Testis (tissue), 2 donors: ENCODE measurements at regions not wholly inside any gene's neighbourhood (a gene's known extent, or its start where the extent isn't known, plus 50 kb on each side); places are given as distances from the start of the nearest gene placed in this dataset.
A peak's percentile ranks its signal among the peaks of the same experiment; 100 is the strongest.

Experiments
- DNase-seq: peaks from one replicate; pipeline ENCODE4 v3.0.0-alpha.2; 2019
- H3K27ac ChIP-seq, 2 donors: fragments of 200-600 bp; sonication (generic); one replicate each; pipeline ENCODE4 v1.5.1; 2019
- H3K27me3 ChIP-seq: fragments of 200-600 bp; sonication (generic); one replicate; pipeline ENCODE4 v1.5.1; 2019
- H3K36me3 ChIP-seq: fragments of 200-600 bp; sonication (generic); one replicate; pipeline ENCODE4 v1.5.1; 2017; ENCODE audit warnings: low read depth; ENCODE audit errors: missing control alignments
- H3K4me1 ChIP-seq: fragments of 200-600 bp; sonication (generic); one replicate; pipeline ENCODE4 v1.5.1; 2019
- H3K4me3 ChIP-seq, 2 donors: fragments of 200-600 bp; sonication (generic); one replicate each; pipeline ENCODE4 v1.5.1; 2017 to 2019
- H3K9me3 ChIP-seq: fragments of 200-600 bp; sonication (generic); one replicate; pipeline ENCODE4 v1.5.1; 2017
- POLR2A ChIP-seq: fragments of 450-650 bp; IDR thresholded peaks from one replicate; pipeline ENCODE4 v1.6.1; 2017; ENCODE audit warnings: antibody characterized with exemption, mild to moderate bottlenecking, moderate library complexity
- WGBS, 2 donors: methylation state at CpG; one replicate each; pipeline ENCODE4 v1.1.5; 2018; 5-methylcytosine and 5-hydroxymethylcytosine counted together
- intact Hi-C: fragments of 100-400 bp; cut with DNase I; formaldehyde crosslinking; loops from one replicate; pipeline ENCODE4 v1.15.1; 2023; ENCODE audit warnings: low total_unique reads
- TF ChIP-seq, protein P1 (sequence below), 3 experiments: fragments of 450-650 bp in 2 of 3; fragments of 200-600 bp in 1 of 3; sonication (generic) in 1 of 3; IDR thresholded peaks; one replicate each; pipeline ENCODE4 v1.5.1; 2016 to 2019; ENCODE audit warnings: antibody characterized with exemption in 3 of 3, mild to moderate bottlenecking in 2 of 3, moderate library complexity in 1 of 3

DNA sequence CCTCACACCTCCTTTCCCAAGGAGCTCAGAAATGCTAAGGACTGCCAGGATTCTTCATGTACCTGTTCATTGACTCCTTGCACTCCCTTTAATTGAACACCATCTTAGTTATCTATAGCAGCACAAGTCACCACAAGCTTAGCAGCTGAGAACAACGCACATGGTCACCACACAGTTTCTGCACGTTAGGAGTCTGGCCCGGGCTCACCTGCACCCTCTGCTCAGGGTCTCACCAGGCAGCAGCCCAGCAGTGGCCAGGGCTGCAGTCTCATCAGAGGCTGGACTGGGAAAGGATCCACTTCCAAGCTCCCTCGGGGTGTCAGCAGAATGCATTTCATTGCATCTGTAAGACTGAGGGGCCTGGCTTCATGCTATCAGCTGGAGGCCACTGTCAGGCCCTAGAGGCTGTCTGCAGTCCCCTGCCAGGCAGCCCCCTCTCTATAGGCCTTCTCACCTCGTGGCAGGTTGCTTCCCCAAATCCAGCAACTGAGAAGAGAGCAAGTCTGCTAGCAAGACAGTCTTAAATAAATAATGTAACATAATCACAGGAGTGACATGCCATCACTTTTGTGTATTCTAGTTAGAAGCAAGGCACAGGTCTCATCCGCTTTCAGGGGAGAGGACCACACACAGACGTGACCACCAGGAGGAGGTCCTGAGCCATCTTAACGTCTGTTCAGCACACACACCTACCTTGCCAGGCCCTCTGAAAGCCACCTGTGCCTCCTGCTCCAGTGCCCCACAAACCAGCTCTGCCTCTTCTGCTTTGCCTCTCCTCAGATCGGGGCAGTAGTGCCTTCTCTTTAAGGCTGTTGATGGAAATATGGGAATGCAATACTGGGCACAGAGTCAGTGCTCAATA, 165.2 kb upstream of the CST7 start:
- TF ChIP-seq, protein P1, sequence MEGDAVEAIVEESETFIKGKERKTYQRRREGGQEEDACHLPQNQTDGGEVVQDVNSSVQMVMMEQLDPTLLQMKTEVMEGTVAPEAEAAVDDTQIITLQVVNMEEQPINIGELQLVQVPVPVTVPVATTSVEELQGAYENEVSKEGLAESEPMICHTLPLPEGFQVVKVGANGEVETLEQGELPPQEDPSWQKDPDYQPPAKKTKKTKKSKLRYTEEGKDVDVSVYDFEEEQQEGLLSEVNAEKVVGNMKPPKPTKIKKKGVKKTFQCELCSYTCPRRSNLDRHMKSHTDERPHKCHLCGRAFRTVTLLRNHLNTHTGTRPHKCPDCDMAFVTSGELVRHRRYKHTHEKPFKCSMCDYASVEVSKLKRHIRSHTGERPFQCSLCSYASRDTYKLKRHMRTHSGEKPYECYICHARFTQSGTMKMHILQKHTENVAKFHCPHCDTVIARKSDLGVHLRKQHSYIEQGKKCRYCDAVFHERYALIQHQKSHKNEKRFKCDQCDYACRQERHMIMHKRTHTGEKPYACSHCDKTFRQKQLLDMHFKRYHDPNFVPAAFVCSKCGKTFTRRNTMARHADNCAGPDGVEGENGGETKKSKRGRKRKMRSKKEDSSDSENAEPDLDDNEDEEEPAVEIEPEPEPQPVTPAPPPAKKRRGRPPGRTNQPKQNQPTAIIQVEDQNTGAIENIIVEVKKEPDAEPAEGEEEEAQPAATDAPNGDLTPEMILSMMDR (IDR thresholded peaks at IDR 0.05): no peak
- TF ChIP-seq POLR2A: no peak
- H3K27me3 ChIP-seq: no peaks in the 10 kb centered on the region
- no peaks in the 10 kb centered on the region for H3K36me3 ChIP-seq
- WGBS, 2 donors: 75 to 92% methylated on average over 7 to 9 of the region's 9 CpGs
- peak; percentile 36 for DNase-seq
- no peaks in the 10 kb centered on the region for H3K4me1 ChIP-seq
- no peaks in the 10 kb centered on the region for H3K9me3 ChIP-seq
- H3K27ac ChIP-seq: no peak overlapping the region
- H3K4me3 ChIP-seq: no peak overlapping the region
- intact Hi-C loops: no loop called here

DNA sequence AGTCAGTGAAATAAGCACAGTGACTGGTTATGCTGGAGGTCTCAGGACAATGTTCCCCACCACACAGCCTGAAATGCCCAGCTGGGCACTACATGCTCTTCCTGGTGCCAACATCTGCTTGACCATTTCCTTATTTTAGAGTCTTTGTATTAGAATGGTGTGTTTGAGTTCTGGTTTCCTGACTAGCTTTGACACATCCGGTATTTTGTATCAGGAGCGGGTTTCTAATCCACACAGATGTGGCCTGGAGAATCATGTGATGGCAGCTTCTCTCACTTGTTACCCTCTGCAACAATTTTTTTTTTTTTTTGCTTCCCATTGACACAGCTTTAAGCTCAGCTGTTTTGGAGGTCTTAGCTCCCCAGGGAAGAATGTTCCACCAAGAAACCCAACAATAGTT, 164.5 kb upstream of the CST7 start:
- no peaks in the 10 kb centered on the region for H3K4me1 ChIP-seq
- H3K9me3 ChIP-seq: no peaks in the 10 kb centered on the region
- no peaks in the 10 kb centered on the region for H3K27me3 ChIP-seq
- H3K4me3 ChIP-seq: no peak overlapping the region
- no peaks in the 10 kb centered on the region for H3K36me3 ChIP-seq
- intact Hi-C loops: no loop called here
- no peak for DNase-seq
- TF ChIP-seq POLR2A: no peak
- TF ChIP-seq, protein P1 (IDR thresholded peaks at IDR 0.05): no peak
- H3K27ac ChIP-seq: no peak overlapping the region
- 71 to 86% methylated on average over 2 of the region's 2 CpGs for WGBS, 2 donors

DNA sequence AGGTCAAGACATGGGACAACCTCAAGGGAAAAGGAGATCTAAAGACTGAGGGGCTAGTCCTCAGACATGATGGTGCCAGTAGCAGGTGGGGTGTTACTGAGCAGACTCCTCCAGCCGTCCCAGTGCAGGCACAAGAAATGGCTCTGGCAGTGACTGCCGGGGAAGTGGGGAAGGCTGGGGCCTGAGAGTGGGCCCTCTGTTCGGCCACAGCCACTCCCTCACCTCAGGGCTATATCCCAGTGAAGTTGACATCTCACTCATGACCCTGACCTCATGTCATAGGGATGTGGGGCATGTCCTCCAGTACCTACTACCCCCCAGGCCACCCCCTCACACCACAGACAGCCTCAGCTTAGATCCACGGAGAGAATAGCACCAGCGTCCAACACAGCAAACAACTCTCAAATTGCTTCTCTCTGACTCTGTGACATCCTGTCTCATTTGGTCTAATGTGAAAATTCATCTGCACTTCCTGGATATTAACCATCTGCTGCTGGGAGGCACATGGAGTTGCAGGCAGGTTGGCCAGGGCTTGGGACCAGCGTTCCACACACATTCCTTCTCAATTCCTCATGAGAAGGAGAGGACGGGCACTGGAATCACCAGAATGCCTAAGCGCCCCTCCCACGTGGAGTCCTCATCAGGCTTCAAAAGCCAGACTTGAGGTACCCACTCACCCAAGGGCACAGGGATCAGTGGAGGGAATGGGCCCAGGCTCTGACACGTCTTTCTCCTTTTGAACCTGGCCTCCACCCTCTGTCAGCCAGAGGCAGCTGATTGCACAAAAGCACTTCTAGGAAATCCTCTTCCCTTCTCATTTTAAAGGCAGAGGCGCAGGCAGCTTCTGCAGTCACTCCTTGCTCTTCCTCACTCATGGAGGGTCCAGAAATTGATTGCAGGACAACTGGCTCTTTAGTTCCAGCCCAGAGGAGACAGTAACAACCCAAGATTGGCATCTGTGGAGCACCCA, 163.6 kb upstream of the CST7 start:
- no peak for DNase-seq
- no peaks in the 10 kb centered on the region for H3K9me3 ChIP-seq
- H3K4me3 ChIP-seq: no peak overlapping the region
- intact Hi-C loops: no loop called here
- no peak for TF ChIP-seq POLR2A
- TF ChIP-seq, protein P1 (IDR thresholded peaks at IDR 0.05): no peak
- H3K36me3 ChIP-seq: no peaks in the 10 kb centered on the region
- H3K27me3 ChIP-seq: no peaks in the 10 kb centered on the region
- H3K27ac ChIP-seq: no peak overlapping the region
- H3K4me1 ChIP-seq: no peaks in the 10 kb centered on the region
- WGBS, 2 donors: 79 to 87% methylated on average over 8 to 11 of the region's 11 CpGs

DNA sequence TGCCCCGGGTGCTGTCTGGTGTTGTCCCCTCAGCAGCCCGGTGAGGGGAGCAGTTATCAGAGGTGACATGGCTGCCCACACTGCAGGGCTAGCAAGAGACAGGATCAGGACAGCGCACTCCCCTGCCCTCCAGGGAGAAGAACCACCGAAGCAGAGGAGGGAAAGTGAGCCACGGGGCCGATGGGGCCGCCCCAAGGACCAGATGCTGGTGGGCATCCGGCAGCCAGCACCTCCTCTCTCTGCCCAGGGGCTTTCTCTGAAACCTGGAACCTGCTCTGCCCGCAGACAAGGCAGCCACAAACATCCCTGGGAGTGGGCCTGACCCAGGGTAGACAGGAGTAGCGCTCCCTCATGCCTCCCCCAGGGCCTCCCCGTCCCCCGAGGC, 163.0 kb upstream of the CST7 start:
- Histone ChIP-seq H3K4me3 (no peak overlapping the region), H3K4me1 (no peaks in the 10 kb centered on the region), H3K9me3 (no peaks in the 10 kb centered on the region), H3K27me3 (no peaks in the 10 kb centered on the region), H3K27ac (no peak overlapping the region), H3K36me3 (no peaks in the 10 kb centered on the region)
- DNase-seq: no peak
- 87% methylated on average over 11 to 12 of the region's 12 CpGs for WGBS, 2 donors
- intact Hi-C loops: no loop called here
- TF ChIP-seq POLR2A: no peak
- TF ChIP-seq, protein P1 (IDR thresholded peaks at IDR 0.05): no peak
